Stomach (tissue), 8 donors: ENCODE measurements at regions not wholly inside any gene's neighbourhood (a gene's known extent, or its start where the extent isn't known, plus 50 kb on each side); places are given as distances from the start of the nearest gene placed in this dataset.

Experiments
- DNase-seq, 2 donors: peaks; one replicate each; pipeline versions ENCODE4 v3.0.0 to v3.0.0-alpha.2; 2013 to 2019
- H3K27ac ChIP-seq, 5 donors: fragments of 200-600 bp in 4 of 5; sonication (generic) in 4 of 5; one replicate each; pipeline ENCODE4 v1.5.1; 2013 to 2019; ENCODE audit warnings: mild to moderate bottlenecking in 1 of 5, moderate library complexity in 1 of 5
- H3K27me3 ChIP-seq, 3 donors: fragments of 200-600 bp; sonication (generic); one replicate each; pipeline ENCODE4 v1.5.1; 2017 to 2019; ENCODE audit warnings: mixed run types in 1 of 3
- H3K36me3 ChIP-seq, 4 donors: fragments of 200-600 bp; sonication (generic); 1 replicate in 3 of 4; 2 replicates in 1 of 4; pipeline ENCODE4 v1.5.1; 2016 to 2019
- H3K4me1 ChIP-seq, 4 donors: fragments of 200-600 bp; sonication (generic); one replicate each; pipeline ENCODE4 v1.5.1; 2016 to 2019
- H3K4me3 ChIP-seq, 4 donors: fragments of 200-600 bp; sonication (generic) in 3 of 4; one replicate each; pipeline ENCODE4 v1.5.1; 2016 to 2019; ENCODE audit warnings: mild to moderate bottlenecking in 1 of 4
- H3K9me3 ChIP-seq, 4 donors: fragments of 200-600 bp; sonication (generic); one replicate each; pipeline ENCODE4 v1.5.1; 2016 to 2019
- EP300 ChIP-seq: sonication (generic); formaldehyde crosslinking; IDR thresholded peaks from one replicate; pipeline ENCODE4 v1.6.1; 2017; ENCODE audit warnings: antibody characterized with exemption
- POLR2A ChIP-seq, 4 donors: fragments of 450-650 bp; IDR thresholded peaks; one replicate each; pipeline ENCODE4 v1.6.1; 2016; ENCODE audit warnings: antibody characterized with exemption in 4 of 4, control low read depth in 2 of 4, mild to moderate bottlenecking in 1 of 4, moderate library complexity in 1 of 4
- POLR2AphosphoS5 ChIP-seq, 3 donors: sonication (generic); formaldehyde crosslinking; IDR thresholded peaks; one replicate each; pipeline ENCODE4 v1.6.1; 2016; ENCODE audit warnings: antibody characterized with exemption in 3 of 3
- WGBS, 5 donors: extraction: QIAGEN DNeasy Blood & Tissue Kit in 3 of 5; methylation state at CpG; one replicate each; pipeline versions ENCODE4 v1.1.5 to v1.1.7; 2013 to 2018; 5-methylcytosine and 5-hydroxymethylcytosine counted together
- intact Hi-C: fragments of 100-400 bp; cut with DNase I; formaldehyde crosslinking; loops from one replicate; pipeline ENCODE4 v1.15.1; 2023; ENCODE audit warnings: low total_unique reads
- TF ChIP-seq, protein P1 (sequence below), 7 experiments: fragments of 450-650 bp in 4 of 7; fragments of 200-600 bp in 3 of 7; sonication (generic) in 3 of 7; IDR thresholded peaks; one replicate each; pipeline ENCODE4 v1.5.1; 2016 to 2019; ENCODE audit warnings: antibody characterized with exemption in 7 of 7, control low read depth in 2 of 7, mild to moderate bottlenecking in 1 of 7
- donor health status: healthy with polysubstance abuse.
- donor health status: Bipolar disorder and iron deficiency.
- donor health status: healthy.

DNA sequence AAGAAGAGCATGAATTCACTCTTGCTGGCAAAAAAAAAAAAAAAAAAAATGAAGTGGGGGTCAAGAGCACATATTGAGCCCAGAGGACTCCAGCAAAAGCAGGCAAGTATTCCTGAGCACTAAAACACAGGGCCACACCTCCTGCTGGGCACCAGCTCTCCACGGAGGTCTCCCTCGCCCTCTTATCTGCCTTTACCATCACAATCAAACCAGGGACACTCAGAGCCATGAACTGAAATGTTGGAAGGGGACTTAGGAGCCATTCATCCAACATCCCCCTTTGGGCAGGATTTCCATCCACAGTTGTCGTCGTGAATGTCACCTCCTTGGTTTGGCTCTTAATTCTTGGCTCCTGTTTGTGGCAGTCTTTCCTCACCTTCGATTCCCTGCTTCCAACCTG lies 89.8 kb upstream of the GNAO1 start:
- H3K4me3 ChIP-seq: no peak overlapping the region
- H3K36me3 ChIP-seq: no peaks in the 10 kb centered on the region
- 49 to 63% (median 58%) methylated on average over 5 of the region's 5 CpGs for WGBS, 5 donors
- no peaks in the 10 kb centered on the region for H3K9me3 ChIP-seq
- DNase-seq: no peak
- H3K4me1 ChIP-seq: peaks cover 0 to 17% (median 8%) of the 10 kb centered on the region in 4 donors
- TF ChIP-seq, protein P1, sequence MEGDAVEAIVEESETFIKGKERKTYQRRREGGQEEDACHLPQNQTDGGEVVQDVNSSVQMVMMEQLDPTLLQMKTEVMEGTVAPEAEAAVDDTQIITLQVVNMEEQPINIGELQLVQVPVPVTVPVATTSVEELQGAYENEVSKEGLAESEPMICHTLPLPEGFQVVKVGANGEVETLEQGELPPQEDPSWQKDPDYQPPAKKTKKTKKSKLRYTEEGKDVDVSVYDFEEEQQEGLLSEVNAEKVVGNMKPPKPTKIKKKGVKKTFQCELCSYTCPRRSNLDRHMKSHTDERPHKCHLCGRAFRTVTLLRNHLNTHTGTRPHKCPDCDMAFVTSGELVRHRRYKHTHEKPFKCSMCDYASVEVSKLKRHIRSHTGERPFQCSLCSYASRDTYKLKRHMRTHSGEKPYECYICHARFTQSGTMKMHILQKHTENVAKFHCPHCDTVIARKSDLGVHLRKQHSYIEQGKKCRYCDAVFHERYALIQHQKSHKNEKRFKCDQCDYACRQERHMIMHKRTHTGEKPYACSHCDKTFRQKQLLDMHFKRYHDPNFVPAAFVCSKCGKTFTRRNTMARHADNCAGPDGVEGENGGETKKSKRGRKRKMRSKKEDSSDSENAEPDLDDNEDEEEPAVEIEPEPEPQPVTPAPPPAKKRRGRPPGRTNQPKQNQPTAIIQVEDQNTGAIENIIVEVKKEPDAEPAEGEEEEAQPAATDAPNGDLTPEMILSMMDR (IDR thresholded peaks at IDR 0.05): no peak
- TF ChIP-seq POLR2AphosphoS5 (IDR thresholded peaks at IDR 0.05) (no peak), POLR2A (IDR thresholded peaks at IDR 0.05) (no peak), EP300 (no peak)
- H3K27ac ChIP-seq: peak overlapping the region in 3 of 5 donors; percentile 25 to 75 (median 69)
- intact Hi-C loops: no loop called here
- H3K27me3 ChIP-seq: no peaks in the 10 kb centered on the region

DNA sequence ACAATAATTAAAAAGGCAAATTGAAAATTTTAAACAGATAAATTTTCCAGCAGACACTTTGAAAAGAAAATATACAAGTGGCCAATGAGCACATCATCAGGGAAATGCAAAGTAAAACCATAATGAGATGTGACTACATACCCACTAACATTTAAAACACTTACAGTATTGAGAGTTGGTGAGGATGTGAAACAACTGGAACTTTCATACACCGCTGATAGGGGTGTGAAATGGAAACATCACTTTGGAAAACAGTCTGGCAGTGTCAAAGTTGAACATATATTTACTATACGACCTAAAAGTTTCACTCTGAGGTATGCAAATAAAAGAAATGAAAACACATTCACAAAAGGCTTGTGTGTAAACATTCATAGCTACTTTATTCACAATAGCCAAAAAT lies 94.0 kb upstream of the GNAO1 start:
- peaks cover 0 to 11% (median 4%) of the 10 kb centered on the region in 4 donors for H3K4me1 ChIP-seq
- intact Hi-C loops: no loop called here
- H3K27me3 ChIP-seq: no peaks in the 10 kb centered on the region
- no peaks in the 10 kb centered on the region for H3K9me3 ChIP-seq
- TF ChIP-seq EP300 (no peak), POLR2AphosphoS5 (IDR thresholded peaks at IDR 0.05) (no peak), POLR2A (IDR thresholded peaks at IDR 0.05) (no peak)
- TF ChIP-seq, protein P1 (IDR thresholded peaks at IDR 0.05): no peak
- no peak overlapping the region for H3K27ac ChIP-seq
- WGBS, 5 donors: 37 to 45% (median 41%) methylated on average over 2 of the region's 2 CpGs
- DNase-seq: no peak
- H3K4me3 ChIP-seq: no peak overlapping the region
- H3K36me3 ChIP-seq: no peaks in the 10 kb centered on the region

DNA sequence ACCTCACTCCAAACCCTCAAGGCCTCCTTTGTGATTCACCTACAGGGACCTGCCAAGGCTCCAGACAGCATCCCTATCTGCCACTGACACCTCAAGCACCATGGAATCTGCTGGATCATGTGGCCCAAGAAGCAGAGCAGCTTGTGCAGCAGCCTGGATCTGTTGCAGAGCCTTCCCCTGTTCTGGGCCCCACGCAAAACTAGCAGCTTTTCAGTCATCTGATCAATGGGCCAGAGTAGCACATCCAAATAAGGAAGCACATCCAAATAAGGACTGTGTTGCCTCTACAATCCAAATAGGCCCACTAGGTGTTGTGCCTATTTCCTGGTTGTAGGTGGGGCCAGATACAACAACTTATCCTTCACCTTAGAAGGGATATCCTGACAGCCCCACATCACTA lies 97.1 kb upstream of the GNAO1 start:
- 14 to 83% (median 41%) methylated on average over 1 of the region's 1 CpG for WGBS, 5 donors
- intact Hi-C loops: no loop called here
- no peak overlapping the region for H3K27ac ChIP-seq
- TF ChIP-seq, protein P1 (IDR thresholded peaks at IDR 0.05): no peak
- TF ChIP-seq POLR2A (IDR thresholded peaks at IDR 0.05) (no peak), POLR2AphosphoS5 (IDR thresholded peaks at IDR 0.05) (no peak), EP300 (no peak)
- no peaks in the 10 kb centered on the region for H3K9me3 ChIP-seq
- no peak overlapping the region for H3K4me3 ChIP-seq
- no peaks in the 10 kb centered on the region for H3K27me3 ChIP-seq
- no peak for DNase-seq
- H3K36me3 ChIP-seq: no peaks in the 10 kb centered on the region
- H3K4me1 ChIP-seq: no peaks in the 10 kb centered on the region

DNA sequence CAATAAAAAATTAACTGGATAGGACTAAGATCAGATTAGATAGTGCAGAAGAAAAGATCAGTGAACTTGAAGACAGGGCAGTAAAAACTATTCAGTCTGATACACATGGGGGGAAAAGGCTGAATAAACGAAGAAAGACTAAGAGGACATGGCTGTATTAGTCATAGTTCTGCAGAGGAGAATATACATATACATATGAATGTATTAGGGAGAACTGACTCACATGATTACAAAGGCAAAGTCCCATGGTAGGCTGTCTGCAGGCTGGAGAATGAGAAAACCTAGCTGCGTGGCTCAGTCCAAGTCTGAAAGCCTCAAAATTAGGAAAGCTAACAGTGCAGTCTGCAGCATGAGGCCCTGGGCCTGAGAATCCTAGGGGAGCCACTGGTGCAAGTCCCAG lies 98.2 kb upstream of the GNAO1 start:
- H3K36me3 ChIP-seq: no peaks in the 10 kb centered on the region
- H3K4me3 ChIP-seq: no peak overlapping the region
- no peak overlapping the region for H3K27ac ChIP-seq
- no peaks in the 10 kb centered on the region for H3K4me1 ChIP-seq
- intact Hi-C loops: no loop called here
- no peak for DNase-seq
- WGBS, 5 donors: 45 to 63% (median 60%) methylated on average over 2 of the region's 2 CpGs
- TF ChIP-seq, protein P1 (IDR thresholded peaks at IDR 0.05): no peak
- no peak for TF ChIP-seq EP300
- no peak for TF ChIP-seq POLR2AphosphoS5 (IDR thresholded peaks at IDR 0.05)
- no peak for TF ChIP-seq POLR2A (IDR thresholded peaks at IDR 0.05)
- H3K27me3 ChIP-seq: no peaks in the 10 kb centered on the region
- no peaks in the 10 kb centered on the region for H3K9me3 ChIP-seq
